D721Med (cell line): ENCODE measurements at regions not wholly inside any gene's neighbourhood (a gene's known extent, or its start where the extent isn't known, plus 50 kb on each side); places are given as distances from the start of the nearest gene placed in this dataset.

Experiments used
- DNase-seq: peaks from one replicate; pipeline ENCODE4 v3.0.0; 2011; ENCODE audit warnings: low spot score; ENCODE audit not compliant: insufficient read length
- FAIRE-seq: peaks from 2 replicates; lab custom pipeline; 2011; peaks lifted over from hg19 to GRCh38; lab: Jason Lieb, UNC
- TF ChIP-seq, protein P1 (sequence below): IDR thresholded peaks from 2 replicates; pipeline ENCODE4 v1.5.1; 2012; ENCODE audit warnings: mild to moderate bottlenecking, control low read depth; ENCODE audit not compliant: insufficient read depth; ENCODE audit errors: missing control alignments

DNA sequence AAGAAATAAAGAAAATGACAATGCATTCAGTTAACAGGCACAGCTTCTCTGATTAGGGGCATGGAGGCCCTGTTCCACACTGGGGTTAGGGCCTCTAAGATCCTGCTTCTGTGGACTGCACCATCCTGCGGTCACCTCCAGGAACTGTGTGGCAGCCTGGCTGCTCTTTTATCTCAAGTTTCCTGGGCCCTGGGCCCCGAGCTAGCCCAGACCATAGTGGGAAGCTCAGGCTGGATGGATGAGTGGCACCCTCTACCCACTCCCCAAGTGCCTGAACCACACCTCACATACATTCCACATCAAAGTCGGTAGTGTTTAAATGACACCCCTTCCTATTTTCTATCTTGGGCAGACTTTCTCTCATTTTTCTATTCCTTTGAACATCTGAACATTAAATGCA is 461.5 kb upstream of the MKI67 start:
- DNase-seq (no peak), FAIRE-seq (no peak)
- TF ChIP-seq, protein P1, sequence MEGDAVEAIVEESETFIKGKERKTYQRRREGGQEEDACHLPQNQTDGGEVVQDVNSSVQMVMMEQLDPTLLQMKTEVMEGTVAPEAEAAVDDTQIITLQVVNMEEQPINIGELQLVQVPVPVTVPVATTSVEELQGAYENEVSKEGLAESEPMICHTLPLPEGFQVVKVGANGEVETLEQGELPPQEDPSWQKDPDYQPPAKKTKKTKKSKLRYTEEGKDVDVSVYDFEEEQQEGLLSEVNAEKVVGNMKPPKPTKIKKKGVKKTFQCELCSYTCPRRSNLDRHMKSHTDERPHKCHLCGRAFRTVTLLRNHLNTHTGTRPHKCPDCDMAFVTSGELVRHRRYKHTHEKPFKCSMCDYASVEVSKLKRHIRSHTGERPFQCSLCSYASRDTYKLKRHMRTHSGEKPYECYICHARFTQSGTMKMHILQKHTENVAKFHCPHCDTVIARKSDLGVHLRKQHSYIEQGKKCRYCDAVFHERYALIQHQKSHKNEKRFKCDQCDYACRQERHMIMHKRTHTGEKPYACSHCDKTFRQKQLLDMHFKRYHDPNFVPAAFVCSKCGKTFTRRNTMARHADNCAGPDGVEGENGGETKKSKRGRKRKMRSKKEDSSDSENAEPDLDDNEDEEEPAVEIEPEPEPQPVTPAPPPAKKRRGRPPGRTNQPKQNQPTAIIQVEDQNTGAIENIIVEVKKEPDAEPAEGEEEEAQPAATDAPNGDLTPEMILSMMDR, result no peak

- DNase-seq, result no peak
- TF ChIP-seq, protein P1, result no peak
- FAIRE-seq, result no peak
Measured at GRCh38 chr10:128588402-128588801, 462.2 kb upstream of the MKI67 start.

GRCh38 chr10:128594688-128595087 is 468.5 kb upstream of the MKI67 start:
- DNase-seq (no peak), FAIRE-seq (no peak)
- TF ChIP-seq, protein P1, result no peak

GRCh38 chr10:128596906-128597305 is 470.7 kb upstream of the MKI67 start:
- FAIRE-seq (no peak), DNase-seq (no peak)
- TF ChIP-seq, protein P1, result no peak

DNA sequence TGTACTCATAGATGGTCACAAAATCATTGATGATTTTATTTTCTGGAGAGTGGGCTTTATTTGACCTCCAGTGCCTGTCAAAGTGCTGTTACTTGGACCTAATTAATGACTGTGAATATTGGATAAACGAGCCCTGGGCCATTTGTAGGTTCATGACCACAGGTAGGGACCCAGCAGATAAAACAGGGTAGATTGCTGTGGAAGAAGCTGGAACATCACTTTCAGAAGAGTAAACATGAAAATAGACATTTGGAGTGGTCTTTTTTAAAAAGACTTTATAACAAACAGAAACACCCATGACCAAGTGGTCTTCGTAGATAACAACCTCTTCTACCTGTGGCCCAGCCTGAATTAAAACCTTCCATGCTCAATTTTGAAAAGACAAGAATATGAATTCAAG is 472.8 kb upstream of the MKI67 start:
- FAIRE-seq (no peak), DNase-seq (no peak)

GRCh38 chr10:128599538-128599937 is 473.3 kb upstream of the MKI67 start:
- TF ChIP-seq, protein P1, result no peak
- DNase-seq, result no peak
- no peak for FAIRE-seq

More for the DNA sequence above, 472.8 kb upstream of the MKI67 start:
- TF ChIP-seq, protein P1, result no peak

GRCh38 chr10:128602183-128602582 is 476.0 kb upstream of the MKI67 start:
- TF ChIP-seq, protein P1, result no peak
- FAIRE-seq, result no peak
- DNase-seq, result no peak
